Endodermal cell (in vitro differentiated cells): ENCODE measurements at regions not wholly inside any gene's neighbourhood (a gene's known extent, or its start where the extent isn't known, plus 50 kb on each side); places are given as distances from the start of the nearest gene placed in this dataset.

Experiments used
- DNase-seq: peaks from one replicate; pipeline ENCODE4 v3.0.0-alpha.2; 2017
- H3K27ac ChIP-seq: 2 replicates; pipeline ENCODE4 v1.5.1; 2013; ENCODE audit warnings: mild to moderate bottlenecking, low read depth, low read length, moderate library complexity
- H3K27me3 ChIP-seq: 2 replicates; pipeline ENCODE4 v1.6.1; 2013; ENCODE audit warnings: mild to moderate bottlenecking, low read length, moderate library complexity; ENCODE audit not compliant: insufficient read depth, control insufficient read depth, poor library complexity, severe bottlenecking
- H3K36me3 ChIP-seq: 2 replicates; pipeline ENCODE4 v1.7.0; 2013; ENCODE audit warnings: mild to moderate bottlenecking, low read length, moderate library complexity; ENCODE audit not compliant: control insufficient read depth, insufficient read depth
- H3K4me1 ChIP-seq: one replicate; pipeline ENCODE4 v1.7.0; 2013; ENCODE audit warnings: low read length; ENCODE audit not compliant: control insufficient read depth, insufficient read depth
- H3K4me3 ChIP-seq: 2 replicates; pipeline ENCODE4 v1.5.1; 2013; ENCODE audit warnings: mild to moderate bottlenecking, low read length, moderate library complexity
- H3K9ac ChIP-seq: 2 replicates; pipeline ENCODE4 v1.6.1; 2013; ENCODE audit warnings: mild to moderate bottlenecking, low read length, moderate library complexity; ENCODE audit not compliant: poor library complexity, severe bottlenecking; ENCODE audit errors: extremely low read depth
- H3K9me3 ChIP-seq: 2 replicates; pipeline ENCODE4 v1.6.1; 2013; ENCODE audit warnings: mild to moderate bottlenecking, low read length, moderate library complexity; ENCODE audit not compliant: control insufficient read depth
- H3K27ac Mint-ChIP-seq: 2 replicates; pipeline ENCODE4 v1.8.0; 2020; ENCODE audit warnings: mixed read lengths
- H3K27me3 Mint-ChIP-seq: 2 replicates; pipeline ENCODE4 v1.8.0; 2021; ENCODE audit warnings: mild to moderate bottlenecking, mixed read lengths; ENCODE audit not compliant: insufficient read depth
- H3K36me3 Mint-ChIP-seq: 2 replicates; pipeline ENCODE4 v1.8.0; 2020; ENCODE audit warnings: low read depth, mixed read lengths
- H3K4me1 Mint-ChIP-seq: 2 replicates; pipeline ENCODE4 v1.8.0; 2020; ENCODE audit warnings: mixed read lengths
- H3K4me3 Mint-ChIP-seq: 2 replicates; pipeline ENCODE4 v1.8.0; 2020; ENCODE audit warnings: mild to moderate bottlenecking, moderate library complexity, mixed read lengths
- H3K9me3 Mint-ChIP-seq: 2 replicates; pipeline ENCODE4 v1.8.0; 2020; ENCODE audit warnings: mild to moderate bottlenecking, mixed read lengths
- WGBS, 2 experiments: methylation state at CpG; one replicate each; pipeline versions ENCODE4 v1.1.5 to v1.1.7; 2013; ENCODE audit warnings: missing lambda C conversion rate in 2 of 2, mixed read lengths in 1 of 2; ENCODE audit not compliant: insufficient coverage in 1 of 2, insufficient read length in 1 of 2; 5-methylcytosine and 5-hydroxymethylcytosine counted together
- TF ChIP-seq, protein P1 (sequence below): fragments of 200-600 bp; sonication (generic); conservative IDR thresholded peaks from 2 replicates; pipeline ENCODE4 v1.5.0; 2021; ENCODE audit warnings: antibody characterized with exemption, mild to moderate bottlenecking

DNA sequence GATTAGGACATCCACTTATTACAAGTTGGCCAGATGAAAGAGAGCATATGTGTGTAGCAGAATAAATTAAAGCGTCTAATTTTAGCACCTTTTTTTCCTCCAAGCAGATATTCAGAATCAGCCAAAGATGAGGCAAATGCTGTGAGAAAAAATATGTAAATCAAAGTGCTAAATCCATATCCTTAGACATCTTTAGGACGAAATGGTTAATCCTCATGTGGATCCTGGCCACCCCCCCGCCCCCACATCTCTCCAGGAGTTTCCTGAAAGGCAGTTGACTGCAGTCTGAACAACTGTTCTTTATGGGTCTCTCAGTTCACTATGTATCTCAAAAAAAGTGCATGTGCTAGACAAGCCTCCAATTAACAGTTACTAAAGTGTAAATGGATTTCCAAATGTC, 1768.1 kb upstream of the SEL1L start:
- H3K9ac ChIP-seq = no peak overlapping the region
- WGBS, 2 experiments = 88 to 91% methylated on average over 2 to 3 of the region's 3 CpGs
- DNase-seq = no peak
- H3K27me3 ChIP-seq = no peaks in the 10 kb centered on the region
- H3K27ac ChIP-seq = no peak overlapping the region
- Mint-ChIP-seq H3K27ac (no peak overlapping the region), H3K9me3 (peaks cover 2% of the 10 kb centered on the region), H3K4me3 (no peak overlapping the region), H3K27me3 (no peaks in the 10 kb centered on the region), H3K36me3 (peaks cover 2% of the 10 kb centered on the region), H3K4me1 (peaks cover 11% of the 10 kb centered on the region)
- H3K4me1 ChIP-seq = no peaks in the 10 kb centered on the region
- TF ChIP-seq, protein P1, sequence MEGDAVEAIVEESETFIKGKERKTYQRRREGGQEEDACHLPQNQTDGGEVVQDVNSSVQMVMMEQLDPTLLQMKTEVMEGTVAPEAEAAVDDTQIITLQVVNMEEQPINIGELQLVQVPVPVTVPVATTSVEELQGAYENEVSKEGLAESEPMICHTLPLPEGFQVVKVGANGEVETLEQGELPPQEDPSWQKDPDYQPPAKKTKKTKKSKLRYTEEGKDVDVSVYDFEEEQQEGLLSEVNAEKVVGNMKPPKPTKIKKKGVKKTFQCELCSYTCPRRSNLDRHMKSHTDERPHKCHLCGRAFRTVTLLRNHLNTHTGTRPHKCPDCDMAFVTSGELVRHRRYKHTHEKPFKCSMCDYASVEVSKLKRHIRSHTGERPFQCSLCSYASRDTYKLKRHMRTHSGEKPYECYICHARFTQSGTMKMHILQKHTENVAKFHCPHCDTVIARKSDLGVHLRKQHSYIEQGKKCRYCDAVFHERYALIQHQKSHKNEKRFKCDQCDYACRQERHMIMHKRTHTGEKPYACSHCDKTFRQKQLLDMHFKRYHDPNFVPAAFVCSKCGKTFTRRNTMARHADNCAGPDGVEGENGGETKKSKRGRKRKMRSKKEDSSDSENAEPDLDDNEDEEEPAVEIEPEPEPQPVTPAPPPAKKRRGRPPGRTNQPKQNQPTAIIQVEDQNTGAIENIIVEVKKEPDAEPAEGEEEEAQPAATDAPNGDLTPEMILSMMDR = no peak
- no peak overlapping the region for H3K4me3 ChIP-seq
- H3K36me3 ChIP-seq = no peaks in the 10 kb centered on the region
- H3K9me3 ChIP-seq = peaks cover 3% of the 10 kb centered on the region

DNA sequence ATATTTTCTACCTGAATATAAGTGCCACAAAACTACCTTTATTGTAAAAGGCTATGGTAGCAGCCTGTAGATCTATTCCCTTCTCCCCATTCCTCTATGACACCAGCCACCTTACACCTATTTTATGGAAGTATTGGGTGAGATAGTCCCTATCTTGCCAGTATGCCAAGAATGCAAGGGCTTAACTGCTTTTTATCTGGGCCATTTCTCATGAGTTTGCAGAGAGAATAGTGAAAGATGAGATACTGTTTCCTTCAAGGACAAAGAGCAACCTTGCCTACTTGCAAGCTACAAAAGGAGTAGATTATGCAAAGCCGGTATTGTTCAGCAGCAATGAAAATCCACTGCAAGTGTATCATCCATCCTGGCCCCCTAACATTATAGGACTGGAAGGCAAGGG, 1775.6 kb upstream of the SEL1L start:
- peaks cover 6% of the 10 kb centered on the region for H3K36me3 Mint-ChIP-seq
- no peaks in the 10 kb centered on the region for H3K4me1 ChIP-seq
- no peaks in the 10 kb centered on the region for H3K36me3 ChIP-seq
- 68 to 75% methylated on average over 1 of the region's 1 CpG for WGBS, 2 experiments
- peak overlapping the region; percentile 18 for H3K27ac ChIP-seq
- no peak overlapping the region for H3K4me3 ChIP-seq
- H3K9ac ChIP-seq = no peak overlapping the region
- peak overlapping the region; percentile 83 for H3K27ac Mint-ChIP-seq
- TF ChIP-seq, protein P1 = no peak
- no peaks in the 10 kb centered on the region for H3K27me3 ChIP-seq
- peaks cover 18% of the 10 kb centered on the region for H3K9me3 Mint-ChIP-seq
- H3K27me3 Mint-ChIP-seq = no peaks in the 10 kb centered on the region
- peaks cover 18% of the 10 kb centered on the region for H3K4me1 Mint-ChIP-seq
- H3K9me3 ChIP-seq = peaks cover 35% of the 10 kb centered on the region
- no peak for DNase-seq
- H3K4me3 Mint-ChIP-seq = no peak overlapping the region

DNA sequence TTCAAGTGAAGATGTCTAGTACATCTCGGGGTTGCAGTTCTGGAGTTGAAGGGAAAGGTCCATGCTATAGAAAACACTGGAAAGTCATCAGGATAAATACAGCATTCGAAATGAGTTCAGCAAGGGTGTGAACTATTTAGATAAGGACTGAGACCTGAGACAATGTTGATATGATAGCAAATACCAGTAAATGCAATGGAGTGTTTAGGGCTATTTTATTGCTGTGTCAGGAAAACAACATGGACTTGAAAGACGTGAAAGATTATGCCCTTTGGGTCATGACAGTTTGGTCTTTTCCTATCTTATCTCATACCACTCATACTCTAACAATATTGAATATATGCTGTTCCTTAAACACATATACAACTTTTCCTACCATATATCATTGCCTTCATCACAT, 1776.2 kb upstream of the SEL1L start:
- Histone ChIP-seq H3K4me3 (no peak overlapping the region), H3K4me1 (no peaks in the 10 kb centered on the region), H3K27me3 (no peaks in the 10 kb centered on the region), H3K9me3 (peaks cover 35% of the 10 kb centered on the region), H3K27ac (no peak overlapping the region), H3K9ac (no peak overlapping the region), H3K36me3 (no peaks in the 10 kb centered on the region)
- WGBS, 2 experiments = 46 to 82% methylated on average over 3 of the region's 3 CpGs
- Mint-ChIP-seq H3K27ac (peak overlapping the region; percentile 78), H3K4me1 (peaks cover 18% of the 10 kb centered on the region), H3K9me3 (peaks cover 18% of the 10 kb centered on the region), H3K27me3 (no peaks in the 10 kb centered on the region), H3K4me3 (no peak overlapping the region), H3K36me3 (peaks cover 6% of the 10 kb centered on the region)
- no peak for DNase-seq
- TF ChIP-seq, protein P1 = no peak
